Breast epithelium (tissue), 4 donors: ENCODE measurements at regions not wholly inside any gene's neighbourhood (a gene's known extent, or its start where the extent isn't known, plus 50 kb on each side); places are given as distances from the start of the nearest gene placed in this dataset.
A peak's percentile ranks its signal among the peaks of the same experiment; 100 is the strongest.

Experiments
- DNase-seq, 2 donors: peaks; one replicate each; pipeline ENCODE4 v3.0.0-alpha.2; 2019; ENCODE audit warnings: low spot score in 2 of 2
- H3K27ac ChIP-seq, 2 donors: fragments of 200-600 bp; sonication (generic) in 1 of 2; one replicate each; pipeline ENCODE4 v1.5.1; 2016 to 2019; ENCODE audit warnings: mild to moderate bottlenecking in 1 of 2
- H3K27me3 ChIP-seq, 2 donors: fragments of 200-600 bp; sonication (generic) in 1 of 2; one replicate each; pipeline versions ENCODE4 v1.5.1 to v1.6.0; 2017 to 2019; ENCODE audit warnings: control low read depth in 1 of 2, mild to moderate bottlenecking in 1 of 2
- H3K36me3 ChIP-seq: fragments of 200-600 bp; one replicate; pipeline ENCODE4 v1.5.1; 2019
- H3K4me1 ChIP-seq, 2 donors: fragments of 200-600 bp; sonication (generic); one replicate each; pipeline ENCODE4 v1.5.1; 2016 to 2019; ENCODE audit warnings: control low read depth in 1 of 2
- H3K4me3 ChIP-seq, 3 donors: fragments of 200-600 bp; sonication (generic); 1 replicate in 2 of 3; 2 replicates in 1 of 3; pipeline ENCODE4 v1.5.1; 2016 to 2019; ENCODE audit warnings: mild to moderate bottlenecking in 3 of 3, moderate library complexity in 2 of 3
- H3K9me3 ChIP-seq, 2 donors: fragments of 200-600 bp; sonication (generic) in 1 of 2; one replicate each; pipeline ENCODE4 v1.5.1; 2016 to 2019; ENCODE audit warnings: control low read depth in 1 of 2
- POLR2A ChIP-seq: fragments of 450-650 bp; IDR thresholded peaks from one replicate; pipeline ENCODE4 v1.6.1; 2016; ENCODE audit warnings: antibody characterized with exemption, mild to moderate bottlenecking, moderate library complexity
- POLR2AphosphoS5 ChIP-seq, 3 donors: sonication (generic); formaldehyde crosslinking; IDR thresholded peaks; one replicate each; pipeline ENCODE4 v1.6.1; 2017; ENCODE audit warnings: antibody characterized with exemption in 3 of 3
- intact Hi-C: fragments of 100-400 bp; cut with DNase I; formaldehyde crosslinking; loops from one replicate; pipeline ENCODE4 v1.15.1; 2023; ENCODE audit warnings: low total_unique reads
- TF ChIP-seq, protein P1 (sequence below), 3 donors: fragments of 450-650 bp; IDR thresholded peaks; one replicate each; pipeline ENCODE4 v1.5.1; 2016 to 2017; ENCODE audit warnings: antibody characterized with exemption in 3 of 3, mild to moderate bottlenecking in 3 of 3, moderate library complexity in 3 of 3

DNA sequence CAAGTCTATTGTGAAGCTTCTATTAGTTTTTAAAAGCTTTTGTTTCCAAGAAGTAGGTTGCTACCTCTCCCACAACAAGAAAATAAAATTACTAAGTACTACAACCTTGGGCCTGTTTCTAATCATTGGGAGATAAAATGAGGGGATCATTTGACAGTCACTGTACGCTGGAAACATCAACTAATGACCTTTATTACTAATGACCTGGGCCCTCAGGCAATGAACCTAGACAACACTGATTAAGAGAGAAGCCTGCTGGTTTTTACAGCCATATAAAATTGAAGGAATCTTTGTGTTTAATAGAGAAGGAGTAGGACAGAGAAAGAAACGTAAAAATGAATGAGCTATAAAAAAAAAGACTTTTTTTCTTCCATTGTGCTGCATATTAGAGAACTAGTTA is 1000.9 kb downstream of the STPG2 start:
- Histone ChIP-seq H3K4me1 (no peaks in the 10 kb centered on the region), H3K9me3 (no peaks in the 10 kb centered on the region), H3K27me3 (no peaks in the 10 kb centered on the region), H3K36me3 (no peaks in the 10 kb centered on the region), H3K27ac (no peak overlapping the region), H3K4me3 (no peak overlapping the region)
- no peak for TF ChIP-seq POLR2A
- DNase-seq, result no peak
- intact Hi-C loops, result no loop called here

DNA sequence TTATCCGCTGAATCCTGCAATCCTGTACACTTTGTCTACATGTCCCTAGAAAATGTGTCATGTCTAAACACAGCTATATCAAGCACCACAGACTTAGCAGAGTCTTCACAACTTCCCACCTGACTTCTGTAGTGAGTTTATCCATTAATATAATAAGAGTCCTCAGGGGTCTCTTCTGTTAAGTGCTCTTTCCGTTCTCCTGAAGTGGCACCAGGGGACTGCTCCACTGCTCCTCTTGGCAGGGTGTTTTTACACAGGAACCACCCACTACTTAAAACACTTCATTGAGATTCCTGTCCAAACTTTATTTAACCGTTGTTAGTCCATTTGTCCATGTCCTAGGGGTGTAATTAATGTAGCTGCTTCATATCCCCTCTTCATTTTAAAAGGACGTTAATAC is 1000.4 kb downstream of the STPG2 start:
- intact Hi-C loops, result no loop called here
- Histone ChIP-seq H3K9me3 (no peaks in the 10 kb centered on the region), H3K4me1 (no peaks in the 10 kb centered on the region), H3K27ac (no peak overlapping the region), H3K36me3 (no peaks in the 10 kb centered on the region), H3K27me3 (no peaks in the 10 kb centered on the region), H3K4me3 (no peak overlapping the region)
- TF ChIP-seq POLR2AphosphoS5 (IDR thresholded peaks at IDR 0.05), result no peak
- no peak for TF ChIP-seq POLR2A
- TF ChIP-seq, protein P1, sequence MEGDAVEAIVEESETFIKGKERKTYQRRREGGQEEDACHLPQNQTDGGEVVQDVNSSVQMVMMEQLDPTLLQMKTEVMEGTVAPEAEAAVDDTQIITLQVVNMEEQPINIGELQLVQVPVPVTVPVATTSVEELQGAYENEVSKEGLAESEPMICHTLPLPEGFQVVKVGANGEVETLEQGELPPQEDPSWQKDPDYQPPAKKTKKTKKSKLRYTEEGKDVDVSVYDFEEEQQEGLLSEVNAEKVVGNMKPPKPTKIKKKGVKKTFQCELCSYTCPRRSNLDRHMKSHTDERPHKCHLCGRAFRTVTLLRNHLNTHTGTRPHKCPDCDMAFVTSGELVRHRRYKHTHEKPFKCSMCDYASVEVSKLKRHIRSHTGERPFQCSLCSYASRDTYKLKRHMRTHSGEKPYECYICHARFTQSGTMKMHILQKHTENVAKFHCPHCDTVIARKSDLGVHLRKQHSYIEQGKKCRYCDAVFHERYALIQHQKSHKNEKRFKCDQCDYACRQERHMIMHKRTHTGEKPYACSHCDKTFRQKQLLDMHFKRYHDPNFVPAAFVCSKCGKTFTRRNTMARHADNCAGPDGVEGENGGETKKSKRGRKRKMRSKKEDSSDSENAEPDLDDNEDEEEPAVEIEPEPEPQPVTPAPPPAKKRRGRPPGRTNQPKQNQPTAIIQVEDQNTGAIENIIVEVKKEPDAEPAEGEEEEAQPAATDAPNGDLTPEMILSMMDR (IDR thresholded peaks at IDR 0.05), result no peak
- no peak for DNase-seq

DNA sequence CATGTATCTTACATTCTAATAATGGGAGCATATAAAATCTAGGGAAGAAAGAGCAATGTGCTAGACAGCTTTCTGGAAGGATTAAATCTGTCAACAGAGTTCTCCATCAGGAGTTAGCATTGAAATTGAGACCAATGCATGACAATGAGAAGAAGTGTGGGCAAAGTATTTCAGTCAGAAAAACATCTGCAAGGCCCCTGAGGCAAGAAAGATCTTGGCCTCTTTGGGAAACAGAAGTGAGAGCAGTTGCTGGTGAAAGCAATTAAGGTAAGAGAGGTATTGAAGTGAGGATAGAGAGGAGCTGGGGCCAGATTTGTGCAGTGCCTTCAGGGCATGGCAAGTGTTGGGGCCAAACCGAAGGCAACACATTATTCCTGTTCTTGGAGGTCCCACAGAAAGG is 999.1 kb downstream of the STPG2 start:
- H3K27me3 ChIP-seq, result no peaks in the 10 kb centered on the region
- no peak overlapping the region for H3K4me3 ChIP-seq
- intact Hi-C loops, result no loop called here
- TF ChIP-seq POLR2A, result no peak
- TF ChIP-seq, protein P1 (IDR thresholded peaks at IDR 0.05), result no peak
- no peak for TF ChIP-seq POLR2AphosphoS5 (IDR thresholded peaks at IDR 0.05)
- H3K27ac ChIP-seq, result no peak overlapping the region
- no peaks in the 10 kb centered on the region for H3K9me3 ChIP-seq
- H3K4me1 ChIP-seq, result no peaks in the 10 kb centered on the region
- no peak for DNase-seq
- H3K36me3 ChIP-seq, result no peaks in the 10 kb centered on the region

DNA sequence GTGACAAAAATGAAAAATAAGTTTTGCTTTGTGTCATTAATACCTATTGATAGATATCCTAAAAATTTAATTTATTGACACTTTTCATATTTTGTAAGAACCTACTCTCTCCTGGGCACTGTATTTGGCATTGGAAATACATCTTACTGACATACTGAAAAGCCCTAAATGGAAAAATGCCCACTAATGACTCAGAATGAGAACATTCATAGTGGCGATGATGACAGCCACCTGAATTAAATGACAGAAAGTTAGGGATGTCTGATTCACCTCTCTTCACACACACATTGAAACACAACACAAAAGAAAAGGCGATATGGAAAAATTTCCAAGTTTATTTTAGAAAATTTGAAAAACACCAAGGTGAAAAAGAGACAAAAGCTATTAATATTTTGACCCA is 992.3 kb downstream of the STPG2 start:
- Histone ChIP-seq H3K27me3 (no peaks in the 10 kb centered on the region), H3K4me3 (no peak overlapping the region), H3K36me3 (no peaks in the 10 kb centered on the region), H3K4me1 (no peaks in the 10 kb centered on the region), H3K27ac (no peak overlapping the region), H3K9me3 (no peaks in the 10 kb centered on the region)
- no peak for DNase-seq
- intact Hi-C loops, result no loop called here
- no peak for TF ChIP-seq POLR2A
- TF ChIP-seq, protein P1 (IDR thresholded peaks at IDR 0.05), result no peak
- no peak for TF ChIP-seq POLR2AphosphoS5 (IDR thresholded peaks at IDR 0.05)

DNA sequence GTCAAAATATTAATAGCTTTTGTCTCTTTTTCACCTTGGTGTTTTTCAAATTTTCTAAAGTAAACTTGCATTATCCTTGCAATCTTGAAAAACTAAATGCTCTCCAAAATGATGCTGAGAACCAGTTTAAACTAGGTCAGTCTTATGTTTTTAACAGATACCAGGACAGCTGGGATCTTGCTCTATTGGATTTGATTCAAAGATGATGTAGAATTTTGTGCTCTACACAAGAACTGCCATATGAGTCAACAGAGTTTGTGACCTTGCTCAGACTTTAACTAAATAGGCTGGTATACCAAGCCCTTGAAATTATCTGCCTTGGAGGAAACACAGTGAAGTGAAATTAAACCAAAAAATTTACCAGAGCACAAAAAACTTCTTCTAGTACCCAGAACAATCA is 991.1 kb downstream of the STPG2 start:
- Histone ChIP-seq H3K27ac (no peak overlapping the region), H3K27me3 (no peaks in the 10 kb centered on the region), H3K9me3 (no peaks in the 10 kb centered on the region), H3K4me3 (no peak overlapping the region), H3K36me3 (no peaks in the 10 kb centered on the region), H3K4me1 (no peaks in the 10 kb centered on the region)
- intact Hi-C loops, result no loop called here
- no peak for DNase-seq
- TF ChIP-seq, protein P1 (IDR thresholded peaks at IDR 0.05), result no peak

DNA sequence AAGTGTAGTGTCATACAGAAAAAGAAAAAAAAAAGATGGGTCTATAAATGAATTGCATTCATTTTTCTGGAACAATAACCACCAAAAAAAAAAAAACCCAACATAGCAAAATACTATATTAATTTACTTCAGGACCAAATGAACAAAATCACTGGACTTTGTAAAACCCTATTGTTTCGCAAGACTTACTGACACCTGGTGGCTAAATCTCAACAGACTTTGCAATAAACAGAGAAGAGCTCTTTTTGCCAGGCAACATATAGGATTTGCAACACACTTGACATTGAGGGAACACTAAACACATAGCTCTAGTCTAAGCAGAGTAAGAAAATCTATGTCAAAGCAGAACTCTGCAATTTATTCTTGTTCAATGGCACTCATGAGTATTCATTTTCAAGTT is 990.2 kb downstream of the STPG2 start:
- TF ChIP-seq POLR2AphosphoS5 (IDR thresholded peaks at IDR 0.05) (no peak), POLR2A (no peak)
- TF ChIP-seq, protein P1 (IDR thresholded peaks at IDR 0.05), result peak in 1 of 3 donors; percentile 31
- no peak for DNase-seq

More for the DNA sequence above, 990.2 kb downstream of the STPG2 start:
- no peaks in the 10 kb centered on the region for H3K9me3 ChIP-seq
- H3K36me3 ChIP-seq, result no peaks in the 10 kb centered on the region
- no peaks in the 10 kb centered on the region for H3K27me3 ChIP-seq
- H3K4me1 ChIP-seq, result no peaks in the 10 kb centered on the region
- no peak overlapping the region for H3K4me3 ChIP-seq
- intact Hi-C loops, result no loop called here
- no peak overlapping the region for H3K27ac ChIP-seq
